Kidney epithelial cell (primary cell): ENCODE measurements at regions not wholly inside any gene's neighbourhood (a gene's known extent, or its start where the extent isn't known, plus 50 kb on each side); places are given as distances from the start of the nearest gene placed in this dataset.

Experiments used
- DNase-seq: peaks from one replicate; pipeline ENCODE4 v3.0.0-alpha.2; 2010; ENCODE audit warnings: low read depth
- H3K27me3 ChIP-seq: 2 replicates; pipeline ENCODE4 v1.6.0; 2011; ENCODE audit warnings: low read length; ENCODE audit not compliant: control insufficient read depth, insufficient read depth
- H3K36me3 ChIP-seq: 2 replicates; pipeline ENCODE4 v1.5.1; 2011; ENCODE audit warnings: low read length; ENCODE audit not compliant: control insufficient read depth, insufficient read depth
- H3K4me3 ChIP-seq: 2 replicates; pipeline ENCODE4 v1.5.1; 2011; ENCODE audit warnings: low read depth, mild to moderate bottlenecking, control low read depth, low read length
- TF ChIP-seq, protein P1 (sequence below): IDR thresholded peaks from 2 replicates; pipeline ENCODE4 v1.5.1; 2011; ENCODE audit warnings: mild to moderate bottlenecking, moderate library complexity, low read length, control low read depth, inconsistent platforms; ENCODE audit not compliant: insufficient read depth, poor library complexity, severe bottlenecking

- H3K4me3 ChIP-seq, result no peak overlapping the region
- TF ChIP-seq, protein P1, sequence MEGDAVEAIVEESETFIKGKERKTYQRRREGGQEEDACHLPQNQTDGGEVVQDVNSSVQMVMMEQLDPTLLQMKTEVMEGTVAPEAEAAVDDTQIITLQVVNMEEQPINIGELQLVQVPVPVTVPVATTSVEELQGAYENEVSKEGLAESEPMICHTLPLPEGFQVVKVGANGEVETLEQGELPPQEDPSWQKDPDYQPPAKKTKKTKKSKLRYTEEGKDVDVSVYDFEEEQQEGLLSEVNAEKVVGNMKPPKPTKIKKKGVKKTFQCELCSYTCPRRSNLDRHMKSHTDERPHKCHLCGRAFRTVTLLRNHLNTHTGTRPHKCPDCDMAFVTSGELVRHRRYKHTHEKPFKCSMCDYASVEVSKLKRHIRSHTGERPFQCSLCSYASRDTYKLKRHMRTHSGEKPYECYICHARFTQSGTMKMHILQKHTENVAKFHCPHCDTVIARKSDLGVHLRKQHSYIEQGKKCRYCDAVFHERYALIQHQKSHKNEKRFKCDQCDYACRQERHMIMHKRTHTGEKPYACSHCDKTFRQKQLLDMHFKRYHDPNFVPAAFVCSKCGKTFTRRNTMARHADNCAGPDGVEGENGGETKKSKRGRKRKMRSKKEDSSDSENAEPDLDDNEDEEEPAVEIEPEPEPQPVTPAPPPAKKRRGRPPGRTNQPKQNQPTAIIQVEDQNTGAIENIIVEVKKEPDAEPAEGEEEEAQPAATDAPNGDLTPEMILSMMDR, result no peak
- H3K36me3 ChIP-seq, result no peaks in the 10 kb centered on the region
- DNase-seq, result no peak
- no peaks in the 10 kb centered on the region for H3K27me3 ChIP-seq
Measured at GRCh38 chr1:193590102-193590501, 403.7 kb upstream of the B3GALT2 start.

DNA sequence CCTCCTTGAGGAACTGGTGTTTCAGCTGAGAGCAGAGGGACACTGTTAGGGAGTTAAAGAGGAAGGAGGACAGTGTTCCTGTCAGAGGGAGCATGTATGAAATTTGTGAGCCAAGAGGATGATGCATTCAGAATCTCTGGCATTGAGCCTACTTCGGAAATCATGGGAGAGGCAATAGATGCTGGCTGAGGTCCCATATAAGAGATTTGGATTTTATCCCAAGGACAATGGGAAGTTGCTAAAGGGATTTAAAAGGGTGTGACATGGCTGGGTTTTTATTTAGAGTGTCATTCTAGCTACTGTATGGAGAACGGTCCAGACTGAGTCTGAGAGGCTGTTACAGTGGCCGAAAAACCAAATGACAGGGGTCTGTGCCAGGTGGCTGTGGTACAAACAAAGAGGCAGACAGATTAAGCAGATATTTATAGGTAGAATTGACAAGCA, 403.2 kb upstream of the B3GALT2 start:
- Histone ChIP-seq H3K36me3 (no peaks in the 10 kb centered on the region), H3K27me3 (no peaks in the 10 kb centered on the region), H3K4me3 (no peak overlapping the region)
- DNase-seq, result no peak
- TF ChIP-seq, protein P1, result no peak

DNA sequence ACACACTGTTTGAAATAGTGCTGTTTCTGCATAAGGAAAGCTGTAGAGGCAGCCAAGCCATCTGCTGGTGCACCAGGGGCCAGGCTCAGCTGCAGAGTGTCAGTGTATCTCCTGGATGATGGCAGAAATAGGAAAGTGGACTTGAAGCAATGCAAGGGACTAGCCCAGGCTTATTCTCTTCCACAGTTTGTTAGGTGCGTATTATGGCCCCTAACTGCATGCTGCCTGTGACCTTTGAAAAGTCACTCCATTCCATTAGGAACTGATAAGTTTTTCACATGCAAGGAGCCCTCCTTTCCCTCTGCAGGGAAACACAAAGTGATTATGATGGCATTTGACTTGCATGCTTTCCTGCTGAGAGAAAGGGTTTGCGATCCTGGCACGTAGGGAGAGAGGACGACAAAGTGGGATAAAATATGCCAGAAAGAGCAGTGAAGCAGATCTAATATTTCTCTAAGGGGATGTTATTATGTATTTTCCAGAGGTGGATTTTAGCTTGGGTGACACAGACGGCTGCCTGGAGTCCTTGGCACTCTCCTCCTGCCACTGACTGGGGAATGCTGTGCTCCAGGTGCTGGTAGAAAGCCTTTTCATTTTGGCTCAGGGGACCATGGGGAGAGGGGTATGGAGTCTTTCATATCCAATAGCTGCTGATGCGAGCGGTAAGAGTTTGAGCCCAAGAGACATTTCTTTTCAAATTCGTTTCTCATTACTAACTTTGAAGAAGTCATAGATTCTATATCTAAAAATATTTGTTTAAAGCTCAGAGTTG, 402.1 kb upstream of the B3GALT2 start:
- DNase-seq, result no peak
- no peaks in the 10 kb centered on the region for H3K36me3 ChIP-seq
- TF ChIP-seq, protein P1, result no peak
- no peak overlapping the region for H3K4me3 ChIP-seq
- H3K27me3 ChIP-seq, result no peaks in the 10 kb centered on the region

GRCh38 chr1:193584731-193585239, 398.4 kb upstream of the B3GALT2 start:
- TF ChIP-seq, protein P1, result no peak
- Histone ChIP-seq H3K27me3 (no peaks in the 10 kb centered on the region), H3K4me3 (no peak overlapping the region), H3K36me3 (no peaks in the 10 kb centered on the region)
- DNase-seq, result no peak

DNA sequence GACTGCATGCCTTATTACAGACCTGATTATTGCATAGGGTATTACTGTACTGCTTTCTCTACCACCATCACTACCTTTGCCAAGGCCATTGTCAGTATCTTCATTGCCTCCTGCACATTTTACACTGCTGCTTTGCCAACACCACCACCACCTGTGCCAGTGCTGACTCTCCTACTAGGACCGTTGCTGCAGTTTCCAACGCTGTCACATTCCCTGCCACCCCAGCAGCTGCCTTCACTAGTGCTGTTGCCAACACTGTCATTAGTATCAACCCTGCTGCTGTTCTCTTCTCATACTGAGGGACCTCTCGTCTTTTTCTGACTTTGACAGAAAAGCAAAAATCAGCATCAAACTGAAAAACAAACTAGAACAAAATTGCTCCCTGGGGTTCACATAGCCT, 394.9 kb upstream of the B3GALT2 start:
- TF ChIP-seq, protein P1, result no peak
- Histone ChIP-seq H3K27me3 (no peaks in the 10 kb centered on the region), H3K36me3 (no peaks in the 10 kb centered on the region), H3K4me3 (no peak overlapping the region)
- no peak for DNase-seq

DNA sequence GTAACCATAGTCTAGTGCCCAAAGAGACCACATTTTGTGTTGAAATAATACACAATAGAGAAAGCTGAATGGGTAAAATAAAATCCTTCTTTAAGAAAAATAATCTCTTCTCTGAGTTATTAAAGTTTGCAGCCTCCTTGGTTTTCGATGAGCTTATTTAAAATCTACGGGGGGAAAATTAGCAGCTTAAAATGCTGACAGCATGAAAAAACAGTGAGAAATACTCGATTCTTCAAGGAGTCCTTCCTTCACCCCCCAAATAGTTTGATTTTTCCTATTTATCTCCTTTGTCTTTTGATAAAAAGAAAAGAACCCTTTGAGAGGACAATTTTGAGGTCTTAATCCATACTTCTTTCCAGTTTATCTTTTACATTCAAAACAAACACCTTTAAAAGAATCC, 394.0 kb upstream of the B3GALT2 start:
- H3K27me3 ChIP-seq, result no peaks in the 10 kb centered on the region
- H3K4me3 ChIP-seq, result no peak overlapping the region
- TF ChIP-seq, protein P1, result no peak
- H3K36me3 ChIP-seq, result no peaks in the 10 kb centered on the region
- DNase-seq, result no peak
